Fibroblast of villous mesenchyme (primary cell): ENCODE measurements at regions not wholly inside any gene's neighbourhood (a gene's known extent, or its start where the extent isn't known, plus 50 kb on each side); places are given as distances from the start of the nearest gene placed in this dataset.
A peak's percentile ranks its signal among the peaks of the same experiment; 100 is the strongest.

ENCODE experiments used
- DNase-seq: peaks from one replicate; pipeline ENCODE4 v3.0.0-alpha.2; 2010; ENCODE audit warnings: low read depth
- H3K4me3 ChIP-seq: 2 replicates; pipeline ENCODE4 v1.5.1; 2011; ENCODE audit warnings: low read depth, mild to moderate bottlenecking, low read length
- CTCF ChIP-seq: IDR thresholded peaks from 2 replicates; pipeline ENCODE4 v1.5.1; 2012; ENCODE audit warnings: low read depth, mild to moderate bottlenecking, low read length; ENCODE audit not compliant: insufficient read depth

- no peak for TF ChIP-seq CTCF
- DNase-seq, result no peak
- H3K4me3 ChIP-seq, result no peak overlapping the region
Observed at GRCh38 chr5:60226128-60226527, 332.6 kb upstream of the PDE4D start.

- no peak for TF ChIP-seq CTCF
- DNase-seq, result no peak
Observed at GRCh38 chr5:60223342-60223741, 329.8 kb upstream of the PDE4D start.

GRCh38 chr5:60219921-60220320 is 326.4 kb upstream of the PDE4D start:
- TF ChIP-seq CTCF, result no peak
- DNase-seq, result peak; percentile 6
- H3K4me3 ChIP-seq, result no peak overlapping the region

More at GRCh38 chr5:60223342-60223741, 329.8 kb upstream of the PDE4D start:
- no peak overlapping the region for H3K4me3 ChIP-seq

- DNase-seq, result no peak
- TF ChIP-seq CTCF, result no peak
- H3K4me3 ChIP-seq, result peak overlapping the region; percentile 39
Observed at GRCh38 chr5:60210810-60211209, 317.3 kb upstream of the PDE4D start.

GRCh38 chr5:60209146-60209840 is 315.8 kb upstream of the PDE4D start:
- no peak for DNase-seq
- H3K4me3 ChIP-seq, result no peak overlapping the region
- no peak for TF ChIP-seq CTCF

- no peak for TF ChIP-seq CTCF
- DNase-seq, result no peak
- no peak overlapping the region for H3K4me3 ChIP-seq
Observed at GRCh38 chr5:60208716-60209115, 315.2 kb upstream of the PDE4D start.

- H3K4me3 ChIP-seq, result no peak overlapping the region
- no peak for TF ChIP-seq CTCF
- no peak for DNase-seq
Observed at GRCh38 chr5:60207040-60207439, 313.5 kb upstream of the PDE4D start.
